ENCODE measurements at regions not wholly inside any gene's neighbourhood (a gene's known extent, or its start where the extent isn't known, plus 50 kb on each side); places are given as distances from the start of the nearest gene placed in this dataset.

- intact Hi-C loops (cut with micrococcal nuclease), result no loop called here
- no peak for DNase-seq
- POLR2A ChIA-PET, result no interaction called here
- Mint-ChIP-seq H3K4me3 (no peak overlapping the region), H3K36me3 (no peaks in the 10 kb centered on the region), H3K27ac (no peak overlapping the region), H3K9me3 (peaks cover 14% of the 10 kb centered on the region), H3K27me3 (no peaks in the 10 kb centered on the region), H3K4me1 (ENCODE audit: low read depth) (no peaks in the 10 kb centered on the region)
- CTCF ChIA-PET, result no interaction called here
Observed at GRCh38 chr6:9675122-9675521, 739.8 kb downstream of the TFAP2A start.

GRCh38 chr6:9659848-9660247 lies 755.0 kb downstream of the TFAP2A start:
- CTCF ChIA-PET, result no interaction called here
- Mint-ChIP-seq H3K9me3 (no peaks in the 10 kb centered on the region), H3K27me3 (no peaks in the 10 kb centered on the region), H3K27ac (no peak overlapping the region), H3K4me3 (no peak overlapping the region), H3K4me1 (ENCODE audit: low read depth) (no peaks in the 10 kb centered on the region), H3K36me3 (no peaks in the 10 kb centered on the region)
- DNase-seq, result no peak
- intact Hi-C loops (cut with micrococcal nuclease), result no loop called here
- POLR2A ChIA-PET, result no interaction called here

- DNase-seq, result no peak
- Mint-ChIP-seq H3K36me3 (no peaks in the 10 kb centered on the region), H3K27ac (no peak overlapping the region), H3K4me3 (no peak overlapping the region), H3K27me3 (no peaks in the 10 kb centered on the region), H3K4me1 (ENCODE audit: low read depth) (no peaks in the 10 kb centered on the region), H3K9me3 (peaks cover 3% of the 10 kb centered on the region)
- POLR2A ChIA-PET, result no interaction called here
- CTCF ChIA-PET, result no interaction called here
- intact Hi-C loops (cut with micrococcal nuclease), result no loop called here
Observed at GRCh38 chr6:9657994-9658393, 756.9 kb downstream of the TFAP2A start.

- H3K27ac Mint-ChIP-seq, result no peak overlapping the region
- CTCF ChIA-PET, result no interaction called here
- no peaks in the 10 kb centered on the region for H3K4me1 Mint-ChIP-seq (ENCODE audit: low read depth)
- peaks cover 9% of the 10 kb centered on the region for H3K9me3 Mint-ChIP-seq
- no peaks in the 10 kb centered on the region for H3K27me3 Mint-ChIP-seq
- POLR2A ChIA-PET, result no interaction called here
- DNase-seq, result no peak
- no peak overlapping the region for H3K4me3 Mint-ChIP-seq
- H3K36me3 Mint-ChIP-seq, result no peaks in the 10 kb centered on the region
- intact Hi-C loops (cut with micrococcal nuclease), result no loop called here
Observed at GRCh38 chr6:9647599-9647998, 767.3 kb downstream of the TFAP2A start.

- ChIA-PET POLR2A (no interaction called here), CTCF (no interaction called here)
- no peak overlapping the region for H3K4me3 Mint-ChIP-seq
- intact Hi-C loops (cut with micrococcal nuclease), result no loop called here
- no peaks in the 10 kb centered on the region for H3K27me3 Mint-ChIP-seq
- peaks cover 9% of the 10 kb centered on the region for H3K9me3 Mint-ChIP-seq
- no peaks in the 10 kb centered on the region for H3K36me3 Mint-ChIP-seq
- DNase-seq, result no peak
- H3K4me1 Mint-ChIP-seq (ENCODE audit: low read depth), result no peaks in the 10 kb centered on the region
- H3K27ac Mint-ChIP-seq, result no peak overlapping the region
Observed at GRCh38 chr6:9647071-9647445, 767.8 kb downstream of the TFAP2A start.

- no peak overlapping the region for H3K27ac Mint-ChIP-seq
- DNase-seq, result no peak
Observed at GRCh38 chr6:9646342-9647070, 768.4 kb downstream of the TFAP2A start.

GRCh38 chr6:9638861-9639260 lies 776.0 kb downstream of the TFAP2A start:
- no peaks in the 10 kb centered on the region for H3K9me3 Mint-ChIP-seq
- H3K36me3 Mint-ChIP-seq, result no peaks in the 10 kb centered on the region

More at GRCh38 chr6:9646342-9647070, 768.4 kb downstream of the TFAP2A start:
- Mint-ChIP-seq H3K9me3 (peaks cover 9% of the 10 kb centered on the region), H3K4me3 (no peak overlapping the region), H3K27me3 (no peaks in the 10 kb centered on the region), H3K4me1 (ENCODE audit: low read depth) (no peaks in the 10 kb centered on the region), H3K36me3 (no peaks in the 10 kb centered on the region)
- CTCF ChIA-PET, result no interaction called here
- intact Hi-C loops (cut with micrococcal nuclease), result no loop called here
- POLR2A ChIA-PET, result no interaction called here

GRCh38 chr6:9634776-9635175 lies 780.1 kb downstream of the TFAP2A start:
- Mint-ChIP-seq H3K36me3 (peaks cover 2% of the 10 kb centered on the region), H3K27me3 (no peaks in the 10 kb centered on the region), H3K9me3 (peaks cover 8% of the 10 kb centered on the region), H3K4me1 (ENCODE audit: low read depth) (no peaks in the 10 kb centered on the region), H3K4me3 (no peak overlapping the region), H3K27ac (no peak overlapping the region)
- intact Hi-C loops (cut with micrococcal nuclease), result no loop called here
- DNase-seq, result no peak
- CTCF ChIA-PET, result no interaction called here
- POLR2A ChIA-PET, result no interaction called here

More at GRCh38 chr6:9638861-9639260, 776.0 kb downstream of the TFAP2A start:
- intact Hi-C loops (cut with micrococcal nuclease), result no loop called here
- ChIA-PET CTCF (no interaction called here), POLR2A (no interaction called here)
- H3K4me3 Mint-ChIP-seq, result no peak overlapping the region
- H3K4me1 Mint-ChIP-seq (ENCODE audit: low read depth), result no peaks in the 10 kb centered on the region
- no peak overlapping the region for H3K27ac Mint-ChIP-seq
- no peaks in the 10 kb centered on the region for H3K27me3 Mint-ChIP-seq
- no peak for DNase-seq

GRCh38 chr6:9632026-9632425 lies 782.8 kb downstream of the TFAP2A start:
- no peaks in the 10 kb centered on the region for H3K4me1 Mint-ChIP-seq (ENCODE audit: low read depth)
- ChIA-PET CTCF (no interaction called here), POLR2A (no interaction called here)
- intact Hi-C loops (cut with micrococcal nuclease), result no loop called here
- no peak for DNase-seq
- peaks cover 8% of the 10 kb centered on the region for H3K9me3 Mint-ChIP-seq
- H3K27me3 Mint-ChIP-seq, result no peaks in the 10 kb centered on the region
- no peak overlapping the region for H3K4me3 Mint-ChIP-seq
- peaks cover 2% of the 10 kb centered on the region for H3K36me3 Mint-ChIP-seq
- no peak overlapping the region for H3K27ac Mint-ChIP-seq

GRCh38 chr6:9628819-9629218 lies 786.1 kb downstream of the TFAP2A start:
- peaks cover 2% of the 10 kb centered on the region for H3K36me3 Mint-ChIP-seq
- no peak for DNase-seq
- H3K27me3 Mint-ChIP-seq, result no peaks in the 10 kb centered on the region
- H3K9me3 Mint-ChIP-seq, result peaks cover 19% of the 10 kb centered on the region
- no peak overlapping the region for H3K4me3 Mint-ChIP-seq
- intact Hi-C loops (cut with micrococcal nuclease), result no loop called here
- H3K4me1 Mint-ChIP-seq (ENCODE audit: low read depth), result no peaks in the 10 kb centered on the region
- CTCF ChIA-PET, result no interaction called here
- POLR2A ChIA-PET, result no interaction called here
- H3K27ac Mint-ChIP-seq, result no peak overlapping the region

- POLR2A ChIA-PET, result no interaction called here
- intact Hi-C loops (cut with micrococcal nuclease), result no loop called here
- no peaks in the 10 kb centered on the region for H3K27me3 Mint-ChIP-seq
- CTCF ChIA-PET, result no interaction called here
- no peaks in the 10 kb centered on the region for H3K4me1 Mint-ChIP-seq (ENCODE audit: low read depth)
- no peak for DNase-seq
- peaks cover 2% of the 10 kb centered on the region for H3K36me3 Mint-ChIP-seq
- H3K4me3 Mint-ChIP-seq, result no peak overlapping the region
- peaks cover 19% of the 10 kb centered on the region for H3K9me3 Mint-ChIP-seq
- no peak overlapping the region for H3K27ac Mint-ChIP-seq
Observed at GRCh38 chr6:9627916-9628315, 787.0 kb downstream of the TFAP2A start.

GRCh38 chr6:9623985-9624384 lies 790.9 kb downstream of the TFAP2A start:
- DNase-seq, result no peak
- ChIA-PET CTCF (no interaction called here), POLR2A (no interaction called here)
- no peaks in the 10 kb centered on the region for H3K36me3 Mint-ChIP-seq
- no peak overlapping the region for H3K27ac Mint-ChIP-seq
- intact Hi-C loops (cut with micrococcal nuclease), result no loop called here
- peaks cover 11% of the 10 kb centered on the region for H3K9me3 Mint-ChIP-seq
- H3K4me1 Mint-ChIP-seq (ENCODE audit: low read depth), result no peaks in the 10 kb centered on the region
- no peak overlapping the region for H3K4me3 Mint-ChIP-seq
- no peaks in the 10 kb centered on the region for H3K27me3 Mint-ChIP-seq

- peaks cover 11% of the 10 kb centered on the region for H3K9me3 Mint-ChIP-seq
- no peak overlapping the region for H3K27ac Mint-ChIP-seq
- POLR2A ChIA-PET, result no interaction called here
- no peak for DNase-seq
- no peak overlapping the region for H3K4me3 Mint-ChIP-seq
- CTCF ChIA-PET, result no interaction called here
- H3K4me1 Mint-ChIP-seq (ENCODE audit: low read depth), result no peaks in the 10 kb centered on the region
- no peaks in the 10 kb centered on the region for H3K27me3 Mint-ChIP-seq
- H3K36me3 Mint-ChIP-seq, result no peaks in the 10 kb centered on the region
- intact Hi-C loops (cut with micrococcal nuclease), result no loop called here
Observed at GRCh38 chr6:9623228-9623832, 791.5 kb downstream of the TFAP2A start.

Measured in activated CD4-positive, alpha-beta memory T cell treated with anti-CD3 and anti-CD28 coated beads for 36 hours (primary cell).